Ishikawa (cell line): ENCODE measurements at regions not wholly inside any gene's neighbourhood (a gene's known extent, or its start where the extent isn't known, plus 50 kb on each side); places are given as distances from the start of the nearest gene placed in this dataset.

Source experiments
- EGR1 ChIP-seq: IDR thresholded peaks from 2 replicates; pipeline ENCODE4 v1.6.1; 2012
- EP300 ChIP-seq: IDR thresholded peaks from 2 replicates; pipeline ENCODE4 v1.6.1; 2012; ENCODE audit warnings: borderline replicate concordance
- FOXM1 ChIP-seq: IDR thresholded peaks from 2 replicates; pipeline ENCODE4 v1.6.1; 2012; ENCODE audit warnings: low read depth, borderline replicate concordance
- MAX ChIP-seq: IDR thresholded peaks from 2 replicates; pipeline ENCODE4 v1.6.1; 2012
- TAF1 ChIP-seq: IDR thresholded peaks from 2 replicates; pipeline ENCODE4 v1.6.1; 2012; ENCODE audit warnings: low read depth, mild to moderate bottlenecking
- ZBTB7A ChIP-seq: IDR thresholded peaks from 2 replicates; pipeline ENCODE4 v1.6.1; 2012; ENCODE audit warnings: low read depth
- TF ChIP-seq, protein P1 (sequence below): IDR thresholded peaks from 2 replicates; pipeline ENCODE4 v1.6.1; 2012; ENCODE audit warnings: low read depth, mild to moderate bottlenecking

DNA sequence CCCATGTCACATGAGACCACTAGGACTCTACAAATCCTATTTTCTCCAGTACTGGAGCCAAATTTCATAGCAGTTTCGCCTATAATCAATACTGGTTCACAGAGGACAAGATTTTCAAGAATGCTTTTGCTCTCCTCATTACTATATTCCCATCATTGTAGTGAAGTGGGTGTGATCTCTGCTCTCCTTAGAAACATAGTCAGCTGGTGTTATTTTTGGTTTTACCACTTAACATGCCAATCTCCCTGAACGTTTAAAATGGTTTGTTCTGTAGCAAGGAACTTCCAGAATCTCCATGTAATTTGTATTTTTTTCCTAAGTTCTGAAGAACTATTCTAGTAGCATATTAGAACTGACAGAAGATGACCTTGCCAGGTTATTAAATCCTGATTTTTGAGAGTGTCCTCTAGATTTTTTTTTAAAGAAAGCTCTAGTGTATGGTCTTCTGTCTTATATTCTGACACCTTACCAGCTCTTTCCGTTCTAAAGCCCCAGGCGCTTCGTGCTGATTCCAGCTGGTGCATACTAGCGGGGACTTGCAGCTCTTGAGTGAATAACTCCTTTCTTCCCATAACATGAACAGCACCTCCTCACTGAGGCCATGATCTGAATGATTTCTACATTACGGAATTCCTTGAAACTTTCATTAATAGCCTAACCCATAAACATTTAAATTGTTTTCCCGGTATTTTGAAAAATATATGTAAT lies 1372.9 kb downstream of the TECRL start:
- no peak for TF ChIP-seq FOXM1
- no peak for TF ChIP-seq TAF1
- TF ChIP-seq MAX = no peak
- TF ChIP-seq, protein P1, sequence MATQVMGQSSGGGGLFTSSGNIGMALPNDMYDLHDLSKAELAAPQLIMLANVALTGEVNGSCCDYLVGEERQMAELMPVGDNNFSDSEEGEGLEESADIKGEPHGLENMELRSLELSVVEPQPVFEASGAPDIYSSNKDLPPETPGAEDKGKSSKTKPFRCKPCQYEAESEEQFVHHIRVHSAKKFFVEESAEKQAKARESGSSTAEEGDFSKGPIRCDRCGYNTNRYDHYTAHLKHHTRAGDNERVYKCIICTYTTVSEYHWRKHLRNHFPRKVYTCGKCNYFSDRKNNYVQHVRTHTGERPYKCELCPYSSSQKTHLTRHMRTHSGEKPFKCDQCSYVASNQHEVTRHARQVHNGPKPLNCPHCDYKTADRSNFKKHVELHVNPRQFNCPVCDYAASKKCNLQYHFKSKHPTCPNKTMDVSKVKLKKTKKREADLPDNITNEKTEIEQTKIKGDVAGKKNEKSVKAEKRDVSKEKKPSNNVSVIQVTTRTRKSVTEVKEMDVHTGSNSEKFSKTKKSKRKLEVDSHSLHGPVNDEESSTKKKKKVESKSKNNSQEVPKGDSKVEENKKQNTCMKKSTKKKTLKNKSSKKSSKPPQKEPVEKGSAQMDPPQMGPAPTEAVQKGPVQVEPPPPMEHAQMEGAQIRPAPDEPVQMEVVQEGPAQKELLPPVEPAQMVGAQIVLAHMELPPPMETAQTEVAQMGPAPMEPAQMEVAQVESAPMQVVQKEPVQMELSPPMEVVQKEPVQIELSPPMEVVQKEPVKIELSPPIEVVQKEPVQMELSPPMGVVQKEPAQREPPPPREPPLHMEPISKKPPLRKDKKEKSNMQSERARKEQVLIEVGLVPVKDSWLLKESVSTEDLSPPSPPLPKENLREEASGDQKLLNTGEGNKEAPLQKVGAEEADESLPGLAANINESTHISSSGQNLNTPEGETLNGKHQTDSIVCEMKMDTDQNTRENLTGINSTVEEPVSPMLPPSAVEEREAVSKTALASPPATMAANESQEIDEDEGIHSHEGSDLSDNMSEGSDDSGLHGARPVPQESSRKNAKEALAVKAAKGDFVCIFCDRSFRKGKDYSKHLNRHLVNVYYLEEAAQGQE = no peak
- TF ChIP-seq EP300 = no peak
- no peak for TF ChIP-seq EGR1
- no peak for TF ChIP-seq ZBTB7A
